HS-27A (cell line): ENCODE measurements at regions not wholly inside any gene's neighbourhood (a gene's known extent, or its start where the extent isn't known, plus 50 kb on each side); places are given as distances from the start of the nearest gene placed in this dataset.

Experiments
- DNase-seq: peaks from one replicate; pipeline ENCODE4 v3.0.0-alpha.2; 2012; ENCODE audit warnings: low read depth, missing footprints

DNA sequence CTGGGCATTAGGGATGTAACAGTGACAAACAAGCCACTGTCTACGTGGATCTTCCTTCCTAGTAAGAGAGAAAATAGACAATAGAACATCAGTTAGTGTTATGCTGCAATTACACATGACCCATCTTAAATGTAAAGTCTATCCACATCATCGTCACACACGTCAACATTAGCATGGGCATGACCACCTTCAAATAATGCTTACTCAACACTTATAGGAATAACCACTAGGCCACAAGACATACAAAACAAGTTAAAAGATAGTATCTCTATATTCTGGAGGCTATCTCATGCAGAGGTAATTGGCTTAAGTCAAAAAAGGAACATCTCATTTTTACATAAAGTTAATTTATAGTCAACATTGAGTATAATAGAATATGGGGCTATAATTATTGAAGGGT lies 156.5 kb downstream of the MOXD1 start:
- DNase-seq, result no peak

DNA sequence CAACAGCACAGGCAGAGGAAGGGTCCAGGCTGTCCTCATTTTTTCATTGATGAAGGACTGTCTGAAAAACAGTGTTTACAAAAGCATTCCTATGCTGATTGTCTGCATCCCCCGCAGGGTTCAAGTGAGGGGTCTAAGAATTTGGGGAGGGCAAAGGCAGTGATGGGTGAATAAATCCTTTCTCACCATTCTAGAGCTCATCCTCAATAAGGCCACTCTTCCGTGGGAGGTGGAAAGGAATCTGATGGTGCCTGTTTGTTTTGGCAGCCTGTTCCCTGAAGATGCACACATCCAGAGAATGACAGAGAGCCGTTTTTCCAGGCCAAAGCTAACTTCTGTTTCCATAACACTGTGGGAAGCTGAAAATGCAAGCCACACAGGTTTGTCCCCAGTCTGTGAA lies 164.5 kb downstream of the MOXD1 start:
- no peak for DNase-seq

DNA sequence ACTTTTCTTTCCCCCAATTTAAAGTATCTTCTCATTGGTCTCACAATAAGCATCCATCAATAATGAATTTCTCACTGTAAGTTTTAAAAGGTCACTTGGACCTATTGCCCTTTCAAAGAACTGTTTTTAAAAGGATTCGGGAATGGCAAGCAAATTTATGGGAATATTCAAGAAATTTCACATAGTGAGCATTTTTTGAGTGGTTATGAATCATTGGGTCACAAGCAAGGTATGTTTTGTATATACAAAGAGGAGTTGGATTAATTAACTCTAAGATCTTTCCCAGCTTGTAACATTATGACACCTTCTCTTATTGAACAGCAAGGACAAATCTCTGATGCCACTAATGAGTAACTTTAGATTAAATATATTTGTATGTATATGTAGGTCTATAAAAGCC lies 165.0 kb downstream of the MOXD1 start:
- DNase-seq, result no peak

DNA sequence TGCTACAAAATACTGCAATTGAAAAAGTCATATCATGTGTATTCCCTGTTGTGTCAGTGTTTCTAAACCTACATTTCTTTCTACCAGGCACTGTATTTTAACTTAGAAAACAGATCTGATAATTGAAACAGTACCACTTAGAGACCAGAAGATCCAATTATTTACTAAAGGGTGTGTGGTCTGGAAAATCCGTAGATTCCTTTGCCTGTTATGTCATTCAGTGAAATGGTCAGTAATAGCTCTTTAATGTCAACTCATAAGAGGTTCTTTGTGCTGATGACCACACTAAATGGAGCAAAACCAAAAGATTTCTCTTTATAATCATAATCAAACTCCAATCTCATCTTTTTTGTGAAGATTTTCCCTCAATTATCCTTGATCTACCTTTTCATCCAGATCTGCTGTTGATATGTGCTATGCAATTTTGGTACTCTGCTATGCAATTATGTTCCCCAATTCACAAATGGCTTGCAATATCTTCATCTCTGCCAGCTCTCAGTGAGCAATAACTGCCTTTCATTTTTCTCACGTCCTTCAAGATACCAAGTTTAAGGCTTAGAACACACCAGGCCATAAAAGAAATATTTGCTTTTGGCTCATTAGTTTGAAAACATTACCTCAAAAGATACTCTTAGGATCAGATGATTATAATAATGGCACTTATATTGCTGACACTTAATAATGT lies 165.5 kb downstream of the MOXD1 start:
- no peak for DNase-seq

DNA sequence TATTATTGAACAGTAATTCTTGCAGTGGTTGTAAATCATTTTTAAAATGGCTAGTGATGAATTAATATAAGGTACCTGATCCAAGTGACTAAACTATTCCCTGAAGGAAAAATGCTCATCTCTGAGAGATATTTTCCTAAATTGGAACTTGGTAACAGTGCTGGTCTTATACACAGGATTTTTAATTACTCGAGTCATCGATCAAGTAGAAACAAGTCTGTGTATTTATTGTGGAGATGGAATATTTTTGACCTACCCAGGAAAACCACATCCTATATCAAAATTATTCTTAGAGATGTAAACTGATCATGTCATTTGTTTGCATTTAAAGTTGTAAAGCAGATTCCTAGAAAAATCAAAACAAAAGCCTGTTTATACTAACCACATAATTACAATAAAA lies 166.9 kb downstream of the MOXD1 start:
- DNase-seq, result no peak

DNA sequence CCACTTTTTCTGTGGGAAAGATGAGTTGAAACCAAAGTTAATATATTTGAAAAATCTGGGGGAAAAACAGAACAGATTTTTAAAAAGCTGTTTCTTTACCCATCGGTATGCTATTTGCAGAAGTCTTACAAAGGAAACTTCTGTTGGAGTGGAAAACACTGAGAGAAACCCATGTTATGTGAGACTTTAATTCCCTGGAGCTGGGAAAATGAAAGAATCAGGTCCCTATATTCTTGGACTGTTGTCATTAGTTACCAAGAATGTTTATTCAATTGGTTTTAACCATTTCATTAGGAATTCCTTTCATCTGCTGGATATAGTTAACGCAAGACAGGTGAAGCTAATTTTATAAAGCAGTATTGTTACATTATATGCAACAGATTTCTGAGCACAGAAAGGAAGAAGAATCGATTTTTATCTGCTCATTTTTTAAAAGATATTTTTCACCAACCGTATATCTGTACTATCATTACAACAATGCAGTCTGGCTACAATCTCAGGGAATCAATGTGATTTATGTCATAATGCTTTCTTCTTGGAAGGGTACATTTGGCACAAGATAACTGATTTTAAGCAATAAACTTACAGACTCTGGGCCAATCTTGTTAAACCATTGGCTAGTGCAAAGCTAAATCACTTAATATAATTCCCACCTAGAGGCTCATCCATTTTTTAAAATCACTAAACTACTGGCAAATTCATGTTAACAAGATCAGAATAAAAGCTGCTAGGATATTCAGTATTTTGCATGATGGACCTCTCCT lies 170.0 kb downstream of the MOXD1 start:
- no peak for DNase-seq

DNA sequence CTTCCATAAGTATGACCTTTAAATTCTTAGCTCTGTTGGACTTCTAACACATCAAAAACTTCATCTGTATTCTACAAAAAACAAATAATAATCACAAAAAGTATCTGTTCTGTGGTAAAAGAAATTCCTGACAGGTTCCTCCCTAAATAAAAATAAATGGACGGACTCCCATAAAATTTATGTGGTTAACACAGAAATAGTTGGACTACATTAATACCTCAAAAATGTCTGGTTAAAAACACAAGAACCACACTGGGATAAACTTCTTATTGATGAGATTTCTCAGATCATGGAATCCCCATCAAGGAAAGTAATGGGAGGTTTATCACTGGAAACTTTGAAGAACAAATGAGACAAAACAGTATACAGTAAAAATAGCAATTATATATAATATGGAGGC lies 172.4 kb downstream of the MOXD1 start:
- no peak for DNase-seq

DNA sequence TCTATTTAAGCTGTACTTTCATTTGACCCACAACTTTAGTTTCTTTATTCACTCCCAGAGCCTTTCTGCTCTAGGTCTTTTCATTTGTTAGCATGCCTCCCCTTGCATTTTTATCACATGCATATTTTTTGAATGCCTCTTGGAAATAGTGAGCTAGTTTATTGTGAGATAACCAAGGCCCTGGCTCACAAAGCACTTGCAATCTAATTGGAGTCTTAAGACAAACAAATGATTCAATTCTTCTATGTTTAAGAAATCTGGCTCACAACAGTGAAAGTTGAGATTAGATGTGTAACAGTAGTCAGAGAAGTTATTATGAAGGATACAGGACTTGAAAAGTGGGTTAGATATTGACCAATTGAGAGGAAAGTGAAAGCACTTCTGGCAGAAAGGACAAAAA lies 173.4 kb downstream of the MOXD1 start:
- no peak for DNase-seq

DNA sequence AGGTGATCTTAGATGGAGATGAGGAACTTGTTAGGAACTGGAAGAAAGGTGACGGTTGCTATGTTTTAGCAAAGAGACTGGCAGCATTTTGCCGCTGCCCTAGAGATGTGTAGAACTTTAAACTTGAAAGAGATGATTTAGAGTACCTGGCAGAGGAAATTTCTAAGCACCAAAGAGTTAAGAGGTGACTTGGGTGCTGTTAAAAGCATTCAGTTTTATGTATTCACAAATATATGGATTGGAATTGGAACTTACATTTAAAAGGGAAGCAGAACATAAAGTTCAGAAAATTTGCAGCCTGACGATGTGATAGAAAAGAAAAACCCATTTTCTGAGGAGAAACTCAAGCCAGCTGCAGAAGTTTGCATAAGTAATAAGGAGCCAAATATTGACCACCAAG lies 176.3 kb downstream of the MOXD1 start:
- DNase-seq, result no peak

DNA sequence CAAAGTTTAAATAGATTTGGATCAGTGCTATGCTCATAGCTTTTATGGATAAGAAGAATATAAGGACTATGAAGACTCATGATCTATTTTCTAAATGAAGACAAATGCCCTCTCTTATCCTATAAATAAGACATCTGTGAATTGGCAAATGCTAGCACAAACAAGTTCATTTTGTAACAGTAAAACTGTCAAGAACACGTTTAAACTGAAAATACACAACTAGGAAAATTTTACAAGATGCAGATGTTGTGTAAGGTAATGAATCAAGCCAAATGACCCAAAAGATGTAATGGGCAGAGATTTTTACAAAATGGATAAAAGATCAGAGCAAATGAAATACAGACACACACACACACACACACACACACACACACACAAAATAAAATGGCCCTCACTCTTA lies 180.5 kb downstream of the MOXD1 start:
- DNase-seq, result no peak

DNA sequence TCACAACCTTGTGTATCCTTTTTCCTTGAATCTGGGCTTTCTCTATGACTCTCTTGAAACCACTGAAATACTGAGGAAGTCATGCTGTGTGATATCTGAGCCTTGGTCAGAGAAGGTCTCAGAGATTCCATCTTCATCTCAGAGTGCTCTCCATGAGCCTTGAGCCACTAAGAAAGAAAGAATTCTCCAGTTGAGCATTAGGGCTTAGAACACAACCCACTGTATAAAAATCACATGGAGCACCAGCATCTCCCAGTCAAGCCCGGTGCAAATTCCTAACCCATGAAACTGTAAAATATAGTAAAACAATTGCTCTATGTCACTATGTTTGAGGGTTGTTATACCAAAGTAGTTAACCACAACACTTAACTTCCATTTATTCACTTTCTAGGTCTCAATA lies 181.4 kb downstream of the MOXD1 start:
- DNase-seq, result no peak

DNA sequence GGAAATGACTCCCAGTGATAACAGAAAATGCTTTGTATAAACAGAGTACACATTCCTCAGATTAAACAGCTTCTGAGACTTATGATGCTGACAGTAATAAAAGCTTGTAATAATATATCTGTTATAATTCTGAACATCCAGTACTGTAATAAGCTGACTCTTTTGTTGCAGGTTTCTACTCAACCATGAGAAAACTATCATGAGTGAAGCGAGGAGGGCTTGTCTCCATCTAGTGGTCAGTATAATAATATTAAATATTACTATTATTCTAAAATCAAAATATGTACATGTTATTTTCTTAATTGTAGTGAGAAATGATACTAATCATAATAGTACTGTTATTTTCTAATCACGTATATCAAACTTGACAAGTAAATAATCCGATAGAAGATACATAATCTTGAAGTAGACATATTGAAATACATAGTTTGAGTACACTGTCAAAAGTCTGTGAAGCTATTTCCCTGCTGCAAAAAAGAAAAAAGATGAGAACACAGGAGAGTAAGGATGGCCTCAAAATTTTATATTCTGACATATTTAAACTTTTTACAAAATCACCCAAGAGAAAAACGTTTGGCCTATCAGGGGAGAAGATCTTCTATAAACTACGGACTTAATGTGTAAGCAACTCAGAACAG lies 183.1 kb downstream of the MOXD1 start:
- DNase-seq, result no peak

DNA sequence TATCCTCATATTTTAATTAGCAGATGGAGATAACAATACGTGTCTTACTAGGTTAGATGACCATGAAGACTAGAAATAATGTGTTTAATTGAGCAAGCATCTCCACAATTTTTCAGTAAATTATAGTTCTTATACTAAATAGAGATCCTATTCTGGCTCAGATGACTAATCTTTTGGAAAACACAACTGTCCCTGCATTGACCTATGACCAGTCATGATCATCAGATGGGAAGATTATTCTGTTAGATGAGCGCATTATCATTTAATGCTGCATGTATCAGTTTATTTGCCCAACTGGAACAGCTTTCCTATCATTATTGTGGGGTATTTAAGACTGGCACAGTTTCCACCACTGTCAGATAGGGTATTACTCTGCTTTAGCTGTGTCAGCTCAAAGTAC lies 185.5 kb downstream of the MOXD1 start:
- DNase-seq, result no peak

DNA sequence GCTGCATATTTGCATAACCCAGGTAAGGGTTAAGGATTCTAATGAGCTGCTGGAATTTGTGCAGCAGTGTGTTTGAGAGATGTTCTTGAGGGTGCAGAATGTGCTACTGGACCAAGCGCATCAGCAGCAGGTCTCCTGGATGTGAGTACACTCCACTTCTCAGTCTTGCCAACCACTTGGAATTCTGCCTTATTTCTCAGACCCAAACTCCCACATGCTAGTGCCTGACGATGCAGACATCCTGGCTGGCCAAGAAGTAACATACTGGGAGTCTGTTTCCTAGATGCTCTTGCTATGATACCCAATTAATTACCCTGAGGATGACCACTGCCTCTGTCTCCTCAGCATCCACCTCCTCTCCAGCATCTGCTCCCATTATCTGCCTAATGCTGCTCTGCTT lies 186.6 kb downstream of the MOXD1 start:
- DNase-seq, result no peak

DNA sequence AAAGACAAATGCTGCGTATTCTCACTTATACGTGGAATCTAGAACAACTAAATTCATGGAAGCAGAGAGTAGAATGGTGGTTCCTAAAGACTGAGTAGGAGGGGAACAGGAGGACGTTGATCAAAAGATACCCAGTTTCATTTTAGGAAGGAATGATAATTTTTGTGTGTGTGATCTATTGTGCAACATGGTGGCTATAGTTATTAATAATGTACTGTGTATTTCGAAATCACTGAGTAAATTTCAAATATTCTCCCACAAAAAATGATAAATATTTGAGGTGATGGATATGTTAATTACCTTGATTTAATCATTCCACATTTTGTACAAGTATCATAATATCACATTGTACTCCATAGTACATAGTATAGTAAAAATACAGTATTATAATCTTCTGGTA lies 187.5 kb downstream of the MOXD1 start:
- no peak for DNase-seq

DNA sequence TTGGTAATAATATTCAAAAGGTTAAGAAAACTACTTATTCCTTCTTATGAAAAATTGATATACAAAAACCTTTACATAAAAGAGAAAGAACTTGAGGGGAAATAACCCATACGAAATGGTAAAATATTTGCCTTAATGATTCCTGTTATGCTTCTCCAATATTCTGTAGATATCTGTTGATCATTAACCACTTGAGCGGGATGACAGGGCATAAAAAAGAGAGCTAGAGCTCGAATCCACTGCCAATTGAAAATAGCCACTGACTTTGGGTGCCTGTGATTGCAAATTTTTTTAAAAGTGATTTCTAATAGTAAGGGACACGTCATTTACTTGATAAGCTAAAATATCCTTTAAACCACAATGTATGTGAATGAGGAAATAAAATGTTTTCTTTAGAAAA lies 188.1 kb downstream of the MOXD1 start:
- no peak for DNase-seq

DNA sequence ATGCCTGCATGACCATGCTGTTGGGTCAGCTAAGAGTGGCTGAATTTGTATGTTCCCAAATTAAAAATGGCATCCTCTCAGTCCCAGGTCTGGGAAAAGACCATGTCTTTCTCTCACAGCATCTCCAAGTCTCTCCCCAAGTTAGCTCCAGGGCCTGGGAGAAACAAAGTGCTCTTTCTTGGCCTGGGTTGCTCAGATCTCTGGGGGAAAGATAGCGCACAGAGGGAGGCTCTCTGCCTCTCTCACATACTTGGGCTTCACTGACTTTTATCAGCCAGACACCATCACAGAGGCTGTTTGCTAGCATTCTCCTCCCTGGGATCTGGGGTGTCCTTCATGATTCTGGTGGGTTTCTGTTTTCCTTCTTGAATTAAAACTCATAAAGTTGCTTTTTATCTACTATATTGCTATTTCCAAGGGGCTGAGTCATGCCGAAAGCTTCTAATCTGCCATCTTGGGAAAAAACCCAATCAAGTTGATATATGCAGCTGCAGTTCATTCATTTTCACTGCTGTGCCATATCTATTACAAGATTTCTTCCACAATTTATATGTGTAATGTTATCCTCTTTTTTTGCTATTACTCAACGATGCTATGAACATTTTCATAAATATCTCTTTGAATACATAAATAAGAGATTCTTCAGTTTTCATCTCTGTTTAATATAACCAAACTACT lies 190.2 kb downstream of the MOXD1 start:
- DNase-seq, result no peak

DNA sequence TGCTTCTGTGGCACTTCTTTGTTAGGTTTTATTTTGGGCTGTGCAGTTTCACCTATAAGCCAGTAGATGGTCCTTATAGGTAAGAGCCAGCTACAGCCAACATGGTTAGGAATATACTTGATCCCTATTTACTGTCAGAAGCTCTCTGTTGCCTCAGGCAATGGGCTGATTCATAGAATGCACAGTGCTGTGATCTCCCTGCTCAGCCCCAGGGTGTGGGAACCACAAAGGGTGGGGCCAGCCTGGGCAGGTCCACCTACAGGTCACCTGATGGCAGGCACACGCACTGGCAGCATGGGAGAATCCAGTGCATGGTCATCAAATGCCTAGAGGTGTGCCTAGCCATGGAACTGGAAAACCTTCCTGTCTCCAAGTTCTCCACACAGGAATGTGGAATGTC lies 191.9 kb downstream of the MOXD1 start:
- no peak for DNase-seq

DNA sequence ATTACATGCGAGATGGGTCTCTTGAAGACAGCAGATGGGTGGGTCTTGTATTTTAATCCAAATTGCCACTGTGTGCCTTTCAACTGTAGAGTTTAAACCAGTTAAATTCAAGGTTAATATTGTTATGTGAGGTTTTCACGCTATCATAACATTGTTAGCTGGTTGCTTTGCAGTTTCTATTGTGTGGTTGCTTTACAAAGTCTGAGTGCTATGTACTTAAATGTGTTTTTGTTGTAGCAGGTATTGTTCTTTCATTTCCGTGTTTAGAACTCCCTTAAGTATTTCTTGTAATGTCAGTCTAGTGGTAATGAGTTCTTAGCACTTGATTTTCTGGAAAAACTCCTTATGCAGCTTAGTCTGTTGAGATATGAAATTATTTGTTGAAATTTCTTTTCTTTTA lies 193.3 kb downstream of the MOXD1 start:
- DNase-seq, result no peak

DNA sequence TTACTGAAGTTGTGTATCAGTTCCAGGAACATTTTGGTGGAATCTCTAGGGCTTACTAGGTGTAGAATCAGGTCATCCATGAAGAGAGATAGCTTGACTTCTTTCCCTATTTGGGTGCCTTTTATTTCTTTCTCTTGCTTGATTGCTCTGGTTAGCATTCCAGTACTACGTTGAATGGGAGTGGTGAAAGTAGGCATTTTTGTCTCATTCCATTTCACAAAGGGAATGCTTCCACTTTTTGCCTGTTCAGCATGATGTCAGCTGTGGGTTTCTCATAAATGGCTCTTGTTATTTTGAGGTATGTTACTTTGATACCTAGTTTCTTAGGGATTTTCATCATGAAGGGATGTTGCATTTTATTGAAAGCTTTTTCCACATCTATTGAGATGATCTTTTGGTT lies 195.3 kb downstream of the MOXD1 start:
- no peak for DNase-seq

DNA sequence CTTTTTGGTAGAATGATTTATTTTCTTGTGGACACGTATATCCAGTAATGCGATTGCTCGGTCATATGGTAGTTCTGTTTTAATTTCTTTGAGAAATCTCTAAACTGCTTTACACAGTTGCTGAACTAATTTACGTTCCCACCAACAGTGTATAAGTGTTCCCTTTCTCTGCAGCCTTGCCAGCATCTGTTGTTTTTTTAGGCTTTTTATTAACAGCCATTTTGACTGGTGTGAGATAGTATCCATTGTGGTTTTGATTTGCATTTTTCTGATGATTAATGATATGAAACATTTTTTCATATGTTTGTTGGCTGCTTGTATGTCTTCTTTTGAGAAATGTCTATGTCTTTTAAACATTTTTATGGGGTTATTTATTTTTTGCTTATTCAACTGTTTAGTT lies 196.7 kb downstream of the MOXD1 start:
- DNase-seq, result no peak

DNA sequence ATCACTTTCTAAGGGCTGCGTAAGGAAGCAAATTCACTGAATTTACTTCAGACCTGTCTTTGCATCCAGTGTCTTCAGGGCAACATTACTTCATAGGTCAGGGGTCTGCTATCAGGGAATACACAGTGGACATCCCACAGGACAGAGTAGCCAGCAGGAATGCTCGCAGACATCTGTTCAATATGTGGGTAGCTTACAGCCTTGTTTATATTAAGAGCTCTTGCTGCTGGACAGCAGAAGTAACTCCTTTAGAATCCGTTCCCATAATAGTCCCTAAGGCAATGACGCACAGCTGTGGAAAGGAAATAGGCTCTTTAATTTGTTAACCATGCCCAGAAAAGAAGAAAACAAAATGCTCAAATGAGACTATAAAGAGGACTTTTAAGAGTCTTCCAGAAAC lies 198.7 kb downstream of the MOXD1 start:
- no peak for DNase-seq

DNA sequence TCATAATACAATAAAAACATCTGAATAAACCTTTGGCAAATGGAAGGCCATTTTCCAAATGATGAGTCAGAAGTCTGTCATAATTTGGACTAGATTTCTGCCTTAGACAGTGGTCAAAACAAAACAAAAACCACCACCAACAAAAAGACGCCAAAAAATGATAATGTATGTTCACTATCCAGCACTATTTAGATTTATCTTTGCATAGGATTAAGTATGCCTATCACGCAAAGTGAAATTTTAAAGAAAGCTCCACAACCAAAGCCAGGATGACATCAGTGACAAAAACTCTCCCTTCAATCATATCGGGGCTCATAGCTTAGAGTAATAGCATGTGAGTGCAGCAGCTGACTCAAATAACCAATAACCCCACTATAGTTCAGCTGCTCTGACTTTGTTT lies 201.9 kb downstream of the MOXD1 start:
- DNase-seq, result peak; percentile 82
